Ishikawa (cell line): ENCODE measurements at regions not wholly inside any gene's neighbourhood (a gene's known extent, or its start where the extent isn't known, plus 50 kb on each side); places are given as distances from the start of the nearest gene placed in this dataset.

Source experiments
- CEBPB ChIP-seq: IDR thresholded peaks from 2 replicates; pipeline ENCODE4 v1.6.1; 2012
- CREB1 ChIP-seq: IDR thresholded peaks from 2 replicates; pipeline ENCODE4 v1.6.1; 2012; ENCODE audit warnings: low read depth
- EGR1 ChIP-seq: IDR thresholded peaks from 2 replicates; pipeline ENCODE4 v1.6.1; 2012
- EP300 ChIP-seq: IDR thresholded peaks from 2 replicates; pipeline ENCODE4 v1.6.1; 2012; ENCODE audit warnings: borderline replicate concordance
- FOXM1 ChIP-seq: IDR thresholded peaks from 2 replicates; pipeline ENCODE4 v1.6.1; 2012; ENCODE audit warnings: low read depth, borderline replicate concordance
- MAX ChIP-seq: IDR thresholded peaks from 2 replicates; pipeline ENCODE4 v1.6.1; 2012
- NFIC ChIP-seq: IDR thresholded peaks from 2 replicates; pipeline ENCODE4 v1.6.1; 2012
- RAD21 ChIP-seq: IDR thresholded peaks from 2 replicates; pipeline ENCODE4 v1.6.1; 2012; ENCODE audit warnings: low read depth
- REST ChIP-seq: IDR thresholded peaks from 2 replicates; pipeline ENCODE4 v1.6.1; 2012; ENCODE audit warnings: low read depth, mild to moderate bottlenecking
- TAF1 ChIP-seq: IDR thresholded peaks from 2 replicates; pipeline ENCODE4 v1.6.1; 2012; ENCODE audit warnings: low read depth, mild to moderate bottlenecking
- TCF12 ChIP-seq: IDR thresholded peaks from 2 replicates; pipeline ENCODE4 v1.6.1; 2012; ENCODE audit warnings: low read depth
- TEAD4 ChIP-seq: IDR thresholded peaks from 2 replicates; pipeline ENCODE4 v1.6.1; 2012
- USF1 ChIP-seq: IDR thresholded peaks from 2 replicates; pipeline ENCODE4 v1.6.1; 2012
- YY1 ChIP-seq: IDR thresholded peaks from 2 replicates; pipeline ENCODE4 v1.6.1; 2012; ENCODE audit warnings: low read depth
- ZBTB7A ChIP-seq: IDR thresholded peaks from 2 replicates; pipeline ENCODE4 v1.6.1; 2012; ENCODE audit warnings: low read depth

- TF ChIP-seq ZBTB7A: no peak
- TF ChIP-seq FOXM1: no peak
- TF ChIP-seq YY1: no peak
- TF ChIP-seq MAX: no peak
- TF ChIP-seq TCF12: no peak
These were observed 238.5 kb upstream of the LRRN1 start for GRCh38 chr3:3560591-3561311.

GRCh38 chr3:3559786-3560185, 239.4 kb upstream of the LRRN1 start:
- TF ChIP-seq FOXM1 (no peak), EGR1 (no peak), YY1 (no peak), TEAD4 (no peak), CEBPB (no peak), REST (no peak), NFIC (no peak), TCF12 (no peak), TAF1 (no peak), USF1 (no peak)

- TF ChIP-seq EP300 (no peak), ZBTB7A (no peak), MAX (no peak), USF1 (no peak), FOXM1 (no peak), EGR1 (no peak), YY1 (no peak), TEAD4 (no peak), REST (no peak), RAD21 (no peak), CEBPB (no peak), CREB1 (no peak), TAF1 (no peak), NFIC (no peak), TCF12 (no peak)
These were observed 243.2 kb upstream of the LRRN1 start for GRCh38 chr3:3556078-3556477.

- TF ChIP-seq TCF12 (no peak), EGR1 (no peak), MAX (no peak), RAD21 (no peak)
These were observed 246.0 kb upstream of the LRRN1 start for GRCh38 chr3:3553236-3553635.

- TF ChIP-seq YY1 (no peak), FOXM1 (no peak), CEBPB (no peak), MAX (no peak), REST (no peak), TAF1 (no peak), TEAD4 (no peak), NFIC (no peak), CREB1 (no peak), USF1 (no peak), RAD21 (no peak), ZBTB7A (no peak), EGR1 (no peak), TCF12 (no peak), EP300 (no peak)
These were observed 246.5 kb upstream of the LRRN1 start for GRCh38 chr3:3552761-3553160.
